Right atrium auricular region (tissue), 2 donors: ENCODE measurements at regions not wholly inside any gene's neighbourhood (a gene's known extent, or its start where the extent isn't known, plus 50 kb on each side); places are given as distances from the start of the nearest gene placed in this dataset.

ENCODE experiments used
- DNase-seq: peaks from one replicate; pipeline ENCODE4 v3.0.0-alpha.2; 2019; ENCODE audit warnings: low spot score
- H3K27ac ChIP-seq, 2 donors: fragments of 200-600 bp; sonication (generic); 1 replicate in 1 of 2; 2 replicates in 1 of 2; pipeline ENCODE4 v1.5.1; 2016 to 2019
- H3K27me3 ChIP-seq, 2 donors: fragments of 200-600 bp; sonication (generic); one replicate each; pipeline versions ENCODE4 v1.5.1 to v1.6.0; 2017 to 2019
- H3K36me3 ChIP-seq: fragments of 200-600 bp; sonication (generic); one replicate; pipeline ENCODE4 v1.5.1; 2016
- H3K4me1 ChIP-seq, 2 donors: fragments of 200-600 bp; sonication (generic); one replicate each; pipeline versions ENCODE4 v1.5.1 to v1.6.0; 2017 to 2019
- H3K4me3 ChIP-seq, 2 donors: fragments of 200-600 bp; sonication (generic); 1 replicate in 1 of 2; 2 replicates in 1 of 2; pipeline ENCODE4 v1.5.1; 2017 to 2019; ENCODE audit warnings: mild to moderate bottlenecking in 1 of 2, moderate library complexity in 1 of 2
- H3K9me3 ChIP-seq, 2 donors: fragments of 200-600 bp; sonication (generic); one replicate each; pipeline ENCODE4 v1.5.1; 2019
- TF ChIP-seq, protein P1 (sequence below), 2 donors: fragments of 200-600 bp; sonication (generic); IDR thresholded peaks; one replicate each; pipeline ENCODE4 v1.5.1; 2019; ENCODE audit warnings: antibody characterized with exemption in 2 of 2

DNA sequence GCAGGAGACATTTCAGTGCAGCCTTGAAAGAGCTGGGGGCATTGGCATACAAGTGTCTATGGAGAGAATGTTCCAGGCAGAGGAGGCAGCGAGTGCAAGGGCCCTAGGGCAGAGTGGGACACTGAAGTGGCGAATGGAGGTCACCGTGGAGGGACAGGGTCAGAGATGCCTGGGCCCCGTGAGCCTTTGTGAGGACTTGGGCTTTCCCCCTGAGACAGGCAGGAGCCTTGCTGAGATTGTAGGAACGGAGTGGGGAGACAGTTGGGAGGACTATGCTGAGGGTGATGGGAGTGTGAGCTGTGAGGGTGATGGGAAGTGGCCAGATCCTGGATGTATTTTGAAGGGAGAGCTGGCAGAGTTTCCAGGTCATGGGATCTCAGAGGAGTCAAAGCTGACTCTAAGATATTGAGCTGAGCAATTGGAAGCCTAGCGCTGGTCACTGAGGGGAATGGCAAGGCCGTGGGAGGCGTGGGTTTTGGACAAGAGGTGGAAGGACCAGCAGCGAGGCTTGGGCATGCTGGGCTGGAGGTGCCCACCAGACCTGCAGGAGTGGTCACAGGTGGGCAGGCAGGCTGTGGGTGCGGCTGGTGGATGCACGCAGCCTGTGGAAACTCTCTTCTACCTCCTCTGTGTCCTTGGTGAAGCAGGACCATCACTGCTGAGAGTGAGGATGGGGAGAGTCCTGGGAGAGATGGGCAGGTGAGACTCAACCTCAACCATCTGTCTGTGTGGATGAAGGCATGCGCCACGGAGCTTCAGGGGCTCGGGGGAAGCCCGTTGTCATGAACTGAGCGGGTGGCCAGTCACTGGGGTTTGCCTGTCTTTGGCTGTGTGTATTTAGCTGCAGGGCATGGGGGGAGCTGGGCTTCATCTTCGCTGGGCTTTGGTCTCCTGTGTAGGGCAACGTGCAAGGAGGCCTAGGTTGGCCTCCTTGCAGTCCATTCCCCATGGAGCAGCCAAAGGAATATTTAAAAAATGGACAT lies 241.2 kb upstream of the HS6ST1 start:
- TF ChIP-seq, protein P1, sequence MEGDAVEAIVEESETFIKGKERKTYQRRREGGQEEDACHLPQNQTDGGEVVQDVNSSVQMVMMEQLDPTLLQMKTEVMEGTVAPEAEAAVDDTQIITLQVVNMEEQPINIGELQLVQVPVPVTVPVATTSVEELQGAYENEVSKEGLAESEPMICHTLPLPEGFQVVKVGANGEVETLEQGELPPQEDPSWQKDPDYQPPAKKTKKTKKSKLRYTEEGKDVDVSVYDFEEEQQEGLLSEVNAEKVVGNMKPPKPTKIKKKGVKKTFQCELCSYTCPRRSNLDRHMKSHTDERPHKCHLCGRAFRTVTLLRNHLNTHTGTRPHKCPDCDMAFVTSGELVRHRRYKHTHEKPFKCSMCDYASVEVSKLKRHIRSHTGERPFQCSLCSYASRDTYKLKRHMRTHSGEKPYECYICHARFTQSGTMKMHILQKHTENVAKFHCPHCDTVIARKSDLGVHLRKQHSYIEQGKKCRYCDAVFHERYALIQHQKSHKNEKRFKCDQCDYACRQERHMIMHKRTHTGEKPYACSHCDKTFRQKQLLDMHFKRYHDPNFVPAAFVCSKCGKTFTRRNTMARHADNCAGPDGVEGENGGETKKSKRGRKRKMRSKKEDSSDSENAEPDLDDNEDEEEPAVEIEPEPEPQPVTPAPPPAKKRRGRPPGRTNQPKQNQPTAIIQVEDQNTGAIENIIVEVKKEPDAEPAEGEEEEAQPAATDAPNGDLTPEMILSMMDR (IDR thresholded peaks at IDR 0.05): no peak
- Histone ChIP-seq H3K27ac (no peak overlapping the region), H3K4me1 (peaks cover 0 to 6% of the 10 kb centered on the region in 2 donors), H3K9me3 (no peaks in the 10 kb centered on the region), H3K4me3 (no peak overlapping the region), H3K36me3 (no peaks in the 10 kb centered on the region), H3K27me3 (no peaks in the 10 kb centered on the region)
- no peak for DNase-seq

DNA sequence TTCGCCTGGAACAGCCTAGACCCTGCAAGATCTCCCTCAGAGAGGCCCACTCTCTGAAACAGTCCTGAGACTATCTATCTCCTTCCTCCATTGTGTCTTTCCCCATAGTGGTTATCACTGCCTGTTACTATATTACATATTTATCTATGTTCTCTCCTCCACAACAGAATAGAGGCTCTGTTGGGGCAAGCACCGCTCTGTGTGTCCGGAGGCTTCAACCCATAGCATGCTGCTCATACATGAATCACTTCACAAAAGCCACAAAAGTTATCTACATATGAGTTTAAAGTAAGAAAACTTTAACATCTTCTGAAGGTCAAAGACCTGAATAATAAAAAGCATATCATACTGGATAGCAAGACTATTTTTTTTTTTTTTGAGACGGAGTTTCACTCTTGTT lies 242.1 kb upstream of the HS6ST1 start:
- no peak overlapping the region for H3K4me3 ChIP-seq
- no peaks in the 10 kb centered on the region for H3K9me3 ChIP-seq
- TF ChIP-seq, protein P1 (IDR thresholded peaks at IDR 0.05): no peak
- H3K4me1 ChIP-seq: peaks cover 0 to 6% of the 10 kb centered on the region in 2 donors
- H3K27ac ChIP-seq: no peak overlapping the region
- no peaks in the 10 kb centered on the region for H3K27me3 ChIP-seq
- no peaks in the 10 kb centered on the region for H3K36me3 ChIP-seq
- DNase-seq: no peak

DNA sequence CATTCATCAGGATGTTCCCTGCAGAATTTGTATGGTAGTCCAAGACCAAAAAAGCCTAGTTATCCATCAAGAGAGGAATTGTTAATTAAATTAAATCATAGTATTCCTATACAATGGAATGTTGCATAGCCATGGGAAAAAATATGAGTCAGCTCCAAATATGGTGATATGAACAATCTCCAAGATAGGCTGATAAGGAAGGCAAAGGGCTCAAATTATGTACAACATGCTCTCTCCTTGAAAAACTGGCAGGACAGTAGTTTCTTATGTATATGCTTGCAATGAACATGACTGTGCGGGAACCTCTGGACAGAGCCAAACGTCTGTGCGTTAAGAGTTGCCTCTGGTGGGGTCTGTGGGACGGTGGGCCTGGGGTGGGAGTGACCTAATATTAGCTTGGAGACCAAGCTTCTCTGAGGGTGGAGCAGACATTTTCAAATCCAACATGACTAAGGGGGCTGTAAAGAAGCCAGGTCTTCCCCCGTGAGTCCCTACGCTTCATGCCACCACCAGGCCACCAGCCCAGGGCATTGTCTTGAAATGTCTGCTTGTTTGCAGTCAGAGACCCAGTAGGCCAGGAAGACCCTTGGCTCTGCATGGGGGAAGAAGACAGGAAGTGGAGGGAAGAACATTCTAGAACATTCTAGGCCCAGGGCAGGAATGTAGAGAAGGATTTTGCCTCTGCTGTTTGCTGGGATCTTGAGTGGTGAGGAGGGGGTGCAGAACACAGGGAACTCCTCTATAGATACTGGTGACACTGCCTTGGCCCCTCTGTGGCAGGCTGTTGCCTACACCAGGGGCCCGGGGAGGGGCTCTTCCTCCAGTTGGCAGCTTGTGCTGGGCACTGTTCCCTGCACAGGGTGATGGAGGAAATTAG lies 244.0 kb upstream of the HS6ST1 start:
- DNase-seq: no peak
- H3K27ac ChIP-seq: no peak overlapping the region
- no peaks in the 10 kb centered on the region for H3K36me3 ChIP-seq
- peaks cover 0 to 6% of the 10 kb centered on the region in 2 donors for H3K4me1 ChIP-seq
- no peaks in the 10 kb centered on the region for H3K27me3 ChIP-seq
- H3K9me3 ChIP-seq: no peaks in the 10 kb centered on the region
- TF ChIP-seq, protein P1 (IDR thresholded peaks at IDR 0.05): no peak
- no peak overlapping the region for H3K4me3 ChIP-seq

DNA sequence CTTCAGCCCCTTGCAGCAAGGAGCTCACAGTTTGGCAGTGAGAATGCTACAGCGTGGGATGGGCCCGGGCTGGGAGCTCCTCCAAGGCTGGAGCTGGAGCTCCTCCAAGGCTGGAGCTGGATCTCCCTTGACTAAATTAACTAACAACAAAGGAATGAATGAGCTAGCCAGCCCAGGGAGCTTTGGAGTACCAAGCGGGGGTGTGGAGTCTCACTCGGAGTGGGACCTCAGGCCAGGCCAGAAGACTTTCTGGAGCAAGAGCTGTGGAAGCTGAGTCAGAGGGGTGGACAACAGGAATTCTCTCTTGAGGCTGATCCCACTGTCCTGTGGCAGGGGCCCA lies 244.7 kb upstream of the HS6ST1 start:
- Histone ChIP-seq H3K27ac (no peak overlapping the region), H3K4me1 (peaks cover 0 to 6% of the 10 kb centered on the region in 2 donors)
- TF ChIP-seq, protein P1 (IDR thresholded peaks at IDR 0.05): no peak

DNA sequence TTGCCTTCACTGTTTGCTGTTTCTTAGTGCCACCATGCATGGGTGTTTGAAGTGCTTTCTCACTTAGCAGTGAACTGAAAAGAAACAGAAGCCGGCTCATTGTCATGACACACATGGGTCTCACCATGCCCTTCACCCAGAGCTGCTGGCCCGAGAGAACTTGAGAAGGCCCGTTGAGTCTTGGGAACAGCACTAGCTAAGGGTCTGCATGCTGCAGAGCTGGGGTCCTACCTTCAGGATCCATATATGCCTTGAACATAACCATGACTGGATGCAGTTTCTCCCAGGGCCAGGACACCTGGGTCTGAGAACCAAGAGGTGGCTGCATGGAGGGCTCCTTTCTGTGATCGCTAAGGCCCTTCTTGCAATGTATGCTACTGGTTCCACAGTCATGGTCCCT lies 245.5 kb upstream of the HS6ST1 start:
- H3K9me3 ChIP-seq: no peaks in the 10 kb centered on the region
- TF ChIP-seq, protein P1 (IDR thresholded peaks at IDR 0.05): no peak
- no peak overlapping the region for H3K4me3 ChIP-seq
- no peaks in the 10 kb centered on the region for H3K27me3 ChIP-seq
- no peaks in the 10 kb centered on the region for H3K36me3 ChIP-seq
- H3K27ac ChIP-seq: no peak overlapping the region
- no peak for DNase-seq
- H3K4me1 ChIP-seq: peaks cover 0 to 6% of the 10 kb centered on the region in 2 donors

More for the DNA sequence above, 244.7 kb upstream of the HS6ST1 start:
- no peak overlapping the region for H3K4me3 ChIP-seq
- H3K9me3 ChIP-seq: no peaks in the 10 kb centered on the region
- H3K27me3 ChIP-seq: no peaks in the 10 kb centered on the region
- DNase-seq: peak; percentile 84
- H3K36me3 ChIP-seq: no peaks in the 10 kb centered on the region
